ENCODE measurements at regions not wholly inside any gene's neighbourhood (a gene's known extent, or its start where the extent isn't known, plus 50 kb on each side); places are given as distances from the start of the nearest gene placed in this dataset.

- no peak for DNase-seq
- intact Hi-C loops (cut with DNase I, micrococcal nuclease), result no loop called here
- no peak for ATAC-seq
- Histone ChIP-seq H3K36me3 (ENCODE audit: low read depth) (no peaks in the 10 kb centered on the region), H3K4me3 (no peak overlapping the region), H3K4me1 (ENCODE audit: low read depth) (peaks cover 3% of the 10 kb centered on the region), H3K9me3 (no peaks in the 10 kb centered on the region)
- no peak for TF ChIP-seq CTCF (IDR thresholded peaks at IDR 0.05)
Observed at GRCh38 chr2:125634662-125635061, 1021.3 kb upstream of the GYPC start.

- Histone ChIP-seq H3K9me3 (no peaks in the 10 kb centered on the region), H3K4me1 (ENCODE audit: low read depth) (peaks cover 10% of the 10 kb centered on the region), H3K4me3 (no peak overlapping the region), H3K36me3 (ENCODE audit: low read depth) (no peaks in the 10 kb centered on the region)
- intact Hi-C loops (cut with DNase I, micrococcal nuclease), result no loop called here
- ATAC-seq (no peak), DNase-seq (no peak)
- no peak for TF ChIP-seq CTCF (IDR thresholded peaks at IDR 0.05)
Observed at GRCh38 chr2:125638345-125638744, 1017.6 kb upstream of the GYPC start.

GRCh38 chr2:125642032-125642431 is 1013.9 kb upstream of the GYPC start:
- Histone ChIP-seq H3K36me3 (ENCODE audit: low read depth) (no peaks in the 10 kb centered on the region), H3K4me1 (ENCODE audit: low read depth) (peaks cover 11% of the 10 kb centered on the region), H3K9me3 (no peaks in the 10 kb centered on the region), H3K4me3 (no peak overlapping the region)
- intact Hi-C loops (cut with DNase I, micrococcal nuclease), result no loop called here
- no peak for TF ChIP-seq CTCF (IDR thresholded peaks at IDR 0.05)
- DNase-seq (no peak), ATAC-seq (peak; percentile 94)

- Histone ChIP-seq H3K36me3 (ENCODE audit: low read depth) (no peaks in the 10 kb centered on the region), H3K4me1 (ENCODE audit: low read depth) (peaks cover 11% of the 10 kb centered on the region), H3K4me3 (no peak overlapping the region), H3K9me3 (no peaks in the 10 kb centered on the region)
- ATAC-seq (no peak), DNase-seq (no peak)
- intact Hi-C loops (cut with DNase I, micrococcal nuclease), result no loop called here
- no peak for TF ChIP-seq CTCF (IDR thresholded peaks at IDR 0.05)
Observed at GRCh38 chr2:125643128-125643527, 1012.8 kb upstream of the GYPC start.

GRCh38 chr2:125643585-125643984 is 1012.4 kb upstream of the GYPC start:
- H3K36me3 ChIP-seq (ENCODE audit: low read depth), result no peaks in the 10 kb centered on the region
- peak in 1 of 3 donors; percentile 70 for DNase-seq
- ATAC-seq, result peak; percentile 75
- no peak overlapping the region for H3K4me3 ChIP-seq
- no peaks in the 10 kb centered on the region for H3K9me3 ChIP-seq
- H3K4me1 ChIP-seq (ENCODE audit: low read depth), result peaks cover 11% of the 10 kb centered on the region
- intact Hi-C loops (cut with DNase I, micrococcal nuclease), result no loop called here
- TF ChIP-seq CTCF (IDR thresholded peaks at IDR 0.05), result no peak

- no peak for ATAC-seq
- H3K9me3 ChIP-seq, result no peaks in the 10 kb centered on the region
- no peak for DNase-seq
- no peaks in the 10 kb centered on the region for H3K36me3 ChIP-seq (ENCODE audit: low read depth)
- peaks cover 11% of the 10 kb centered on the region for H3K4me1 ChIP-seq (ENCODE audit: low read depth)
- no peak overlapping the region for H3K4me3 ChIP-seq
- intact Hi-C loops (cut with DNase I, micrococcal nuclease), result no loop called here
- TF ChIP-seq CTCF (IDR thresholded peaks at IDR 0.05), result no peak
Observed at GRCh38 chr2:125644257-125644656, 1011.7 kb upstream of the GYPC start.

All from mucosa of descending colon (tissue), 3 donors.